ENCODE measurements at regions not wholly inside any gene's neighbourhood (a gene's known extent, or its start where the extent isn't known, plus 50 kb on each side); places are given as distances from the start of the nearest gene placed in this dataset.

GRCh38 chr9:119841016-119841415, 471.8 kb upstream of the BRINP1 start:
- TF ChIP-seq, protein P1, sequence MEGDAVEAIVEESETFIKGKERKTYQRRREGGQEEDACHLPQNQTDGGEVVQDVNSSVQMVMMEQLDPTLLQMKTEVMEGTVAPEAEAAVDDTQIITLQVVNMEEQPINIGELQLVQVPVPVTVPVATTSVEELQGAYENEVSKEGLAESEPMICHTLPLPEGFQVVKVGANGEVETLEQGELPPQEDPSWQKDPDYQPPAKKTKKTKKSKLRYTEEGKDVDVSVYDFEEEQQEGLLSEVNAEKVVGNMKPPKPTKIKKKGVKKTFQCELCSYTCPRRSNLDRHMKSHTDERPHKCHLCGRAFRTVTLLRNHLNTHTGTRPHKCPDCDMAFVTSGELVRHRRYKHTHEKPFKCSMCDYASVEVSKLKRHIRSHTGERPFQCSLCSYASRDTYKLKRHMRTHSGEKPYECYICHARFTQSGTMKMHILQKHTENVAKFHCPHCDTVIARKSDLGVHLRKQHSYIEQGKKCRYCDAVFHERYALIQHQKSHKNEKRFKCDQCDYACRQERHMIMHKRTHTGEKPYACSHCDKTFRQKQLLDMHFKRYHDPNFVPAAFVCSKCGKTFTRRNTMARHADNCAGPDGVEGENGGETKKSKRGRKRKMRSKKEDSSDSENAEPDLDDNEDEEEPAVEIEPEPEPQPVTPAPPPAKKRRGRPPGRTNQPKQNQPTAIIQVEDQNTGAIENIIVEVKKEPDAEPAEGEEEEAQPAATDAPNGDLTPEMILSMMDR (IDR thresholded peaks at IDR 0.05): no peak
- TF ChIP-seq EZH2 (IDR thresholded peaks at IDR 0.05; ENCODE audit: borderline replicate concordance, insufficient read depth, low read depth, low read length, poor library complexity, severe bottlenecking): no peak
